ENCODE measurements at regions not wholly inside any gene's neighbourhood (a gene's known extent, or its start where the extent isn't known, plus 50 kb on each side); places are given as distances from the start of the nearest gene placed in this dataset.

GRCh38 chr4:71663780-71664179 lies 120.1 kb downstream of the GC start:
- TF ChIP-seq CTCF (conservative IDR thresholded peaks at IDR 0.05) (no peak), EZH2 (IDR thresholded peaks at IDR 0.05; ENCODE audit: low read depth) (no peak)

Measured in PC-9 (cell line).